ENCODE measurements at regions not wholly inside any gene's neighbourhood (a gene's known extent, or its start where the extent isn't known, plus 50 kb on each side); places are given as distances from the start of the nearest gene placed in this dataset.
A peak's percentile ranks its signal among the peaks of the same experiment; 100 is the strongest.

- ATAC-seq (ENCODE audit: low FRiP score) = no peak
- no peak for TF ChIP-seq CTCF (IDR thresholded peaks at IDR 0.05)
Observed at GRCh38 chr3:182711261-182711683, 82.0 kb upstream of the ATP11B start.

GRCh38 chr3:182711853-182712252, 81.5 kb upstream of the ATP11B start:
- TF ChIP-seq CTCF (IDR thresholded peaks at IDR 0.05) = no peak
- ATAC-seq (ENCODE audit: low FRiP score) (no peak), DNase-seq (ENCODE audit: low spot score) (no peak)

More at GRCh38 chr3:182711261-182711683, 82.0 kb upstream of the ATP11B start:
- no peak for DNase-seq (ENCODE audit: low spot score)

GRCh38 chr3:182713111-182713510, 80.2 kb upstream of the ATP11B start:
- no peak for TF ChIP-seq CTCF (IDR thresholded peaks at IDR 0.05)
- ATAC-seq (ENCODE audit: low FRiP score) = no peak

GRCh38 chr3:182713743-182714517, 79.4 kb upstream of the ATP11B start:
- peak; percentile 78 for ATAC-seq (ENCODE audit: low FRiP score)
- DNase-seq (ENCODE audit: low spot score) = no peak
- TF ChIP-seq CTCF (IDR thresholded peaks at IDR 0.05) = no peak

More at GRCh38 chr3:182713111-182713510, 80.2 kb upstream of the ATP11B start:
- no peak for DNase-seq (ENCODE audit: low spot score)

- TF ChIP-seq CTCF (IDR thresholded peaks at IDR 0.05) = no peak
- no peak for DNase-seq (ENCODE audit: low spot score)
- ATAC-seq (ENCODE audit: low FRiP score) = no peak
Observed at GRCh38 chr3:182715006-182715405, 78.3 kb upstream of the ATP11B start.

GRCh38 chr3:182716114-182716688, 77.1 kb upstream of the ATP11B start:
- TF ChIP-seq CTCF (IDR thresholded peaks at IDR 0.05) = no peak
- no peak for ATAC-seq (ENCODE audit: low FRiP score)
- DNase-seq (ENCODE audit: low spot score) = no peak

- no peak for ATAC-seq (ENCODE audit: low FRiP score)
- DNase-seq (ENCODE audit: low spot score) = no peak
- no peak for TF ChIP-seq CTCF (IDR thresholded peaks at IDR 0.05)
Observed at GRCh38 chr3:182717216-182717615, 76.1 kb upstream of the ATP11B start.
